GM19351 (cell line): ENCODE measurements at regions not wholly inside any gene's neighbourhood (a gene's known extent, or its start where the extent isn't known, plus 50 kb on each side); places are given as distances from the start of the nearest gene placed in this dataset.
"Not testable (repeated sequence)": the region's sequence is repeated elsewhere in the genome, so short reads cannot be mapped to it uniquely, and the experiment has no call there.

Experiments used
- ATAC-seq: cut with Tn5 transposase; IDR thresholded peaks from one replicate; pipeline ENCODE4 v1.9.1; 2021; ENCODE audit warnings: mild to moderate bottlenecking, moderate library complexity; ENCODE audit not compliant: unreplicated experiment

DNA sequence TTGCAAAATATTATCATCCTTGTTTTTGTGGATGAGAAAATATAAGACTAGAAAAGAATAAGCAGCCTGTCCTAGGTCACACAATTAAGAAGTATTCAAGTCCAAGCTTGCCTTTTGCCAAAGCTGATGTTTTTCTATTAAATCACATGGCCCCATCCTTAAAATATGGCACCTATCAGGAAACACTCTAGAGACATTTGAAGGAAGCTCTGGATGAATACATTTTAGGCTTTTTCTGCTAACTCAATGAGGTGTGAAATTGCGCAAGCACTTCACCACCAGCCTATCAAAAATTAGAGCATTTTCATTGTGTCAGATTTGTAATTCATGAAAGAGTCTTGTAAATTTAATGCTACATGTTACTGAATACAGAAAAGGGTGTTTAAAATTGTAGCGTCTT is 251.1 kb upstream of the MAD2L1 start:
- ATAC-seq: no peak

DNA sequence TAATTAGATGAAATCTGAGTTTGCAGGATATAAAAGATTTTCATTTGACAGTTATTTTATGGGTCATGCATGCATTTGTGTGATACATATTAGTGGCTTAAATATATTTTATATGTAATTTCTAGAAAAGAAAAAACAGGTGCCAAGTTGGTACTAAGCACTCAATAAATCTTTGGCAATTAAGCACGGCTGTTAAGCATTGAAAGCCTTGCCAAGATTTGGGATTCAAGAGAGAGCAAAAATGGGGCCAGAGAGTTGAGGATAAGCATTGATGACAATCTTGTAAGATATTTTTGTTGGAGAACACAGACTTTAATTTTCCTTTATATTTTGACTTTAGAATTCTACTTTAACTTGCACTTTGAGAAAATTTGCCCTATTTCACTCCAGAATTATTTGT is 249.8 kb upstream of the MAD2L1 start:
- ATAC-seq: no peak

DNA sequence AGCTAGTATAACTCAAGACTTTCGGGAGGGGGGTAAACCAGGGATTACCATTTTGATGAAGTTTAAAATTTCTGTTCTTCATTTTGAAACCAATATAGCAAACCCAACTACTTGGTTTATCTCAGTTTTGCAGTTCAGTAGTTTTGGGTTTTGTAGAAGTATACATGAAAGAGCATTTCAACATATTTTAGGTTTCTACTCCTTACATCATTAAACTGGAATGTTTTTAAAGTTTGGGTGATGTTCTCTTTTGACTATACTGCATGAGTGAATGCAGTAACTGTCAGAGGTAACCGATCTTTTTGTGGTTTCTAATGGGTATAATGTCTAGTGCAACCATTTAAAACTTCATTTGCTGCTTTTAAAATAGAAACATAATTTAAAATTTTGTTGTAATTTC is 248.3 kb upstream of the MAD2L1 start:
- peak; percentile 72 for ATAC-seq

DNA sequence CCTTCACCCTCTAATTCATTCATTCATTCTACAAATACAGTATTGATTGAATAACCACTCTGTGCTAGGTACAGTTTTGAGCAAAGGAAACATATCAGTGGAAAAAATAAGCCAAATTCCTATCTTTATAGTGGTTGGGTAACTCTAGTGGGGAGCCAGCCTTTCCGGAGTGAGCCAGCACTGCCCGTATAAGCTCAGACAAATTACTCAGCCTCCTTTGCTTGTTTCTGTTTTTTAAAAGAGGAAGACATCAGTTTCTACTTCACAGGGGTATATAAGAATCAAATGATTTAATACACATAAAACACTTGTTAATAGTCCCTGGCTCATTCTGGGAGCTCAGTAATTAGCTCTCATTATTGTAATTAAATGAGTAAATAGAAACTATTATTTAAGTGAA is 238.2 kb upstream of the MAD2L1 start:
- ATAC-seq: no peak

DNA sequence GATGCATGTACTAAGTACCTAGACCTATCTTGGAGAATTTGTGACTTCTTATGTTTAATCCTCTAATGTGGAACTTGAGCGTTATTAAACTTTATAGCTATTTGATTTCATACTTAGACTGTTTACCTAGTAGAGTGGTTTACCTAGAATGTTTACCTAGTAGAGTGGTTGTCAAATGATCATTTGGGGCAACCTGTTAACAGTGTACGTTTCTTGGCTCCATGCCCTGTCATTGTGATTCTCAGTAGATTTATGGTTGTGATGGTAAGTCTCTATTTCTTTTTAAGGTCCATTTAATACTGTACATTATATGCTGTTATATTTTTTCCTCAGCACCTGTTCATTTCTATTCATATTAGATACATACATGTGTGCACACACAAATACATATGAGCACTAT is 233.0 kb upstream of the MAD2L1 start:
- ATAC-seq: no peak

DNA sequence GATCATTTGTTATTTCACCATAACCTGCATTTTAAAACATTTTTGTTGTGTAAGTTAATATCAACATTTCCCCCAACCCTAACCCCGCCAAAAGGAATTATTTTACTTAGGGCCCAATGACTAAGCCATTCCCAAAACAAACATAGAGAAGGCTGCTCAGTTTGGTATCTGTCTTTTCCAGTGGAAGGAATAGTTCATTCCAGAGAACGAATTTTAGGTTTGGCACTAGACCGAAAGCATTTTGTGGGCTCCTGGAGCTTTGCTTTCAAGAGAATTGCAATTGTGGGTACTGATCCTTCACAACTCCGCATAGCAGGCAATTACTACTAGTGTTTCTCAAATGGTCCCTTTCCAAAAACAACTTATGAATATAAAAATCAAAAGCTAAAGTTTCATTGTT is 226.7 kb upstream of the MAD2L1 start:
- no peak for ATAC-seq

DNA sequence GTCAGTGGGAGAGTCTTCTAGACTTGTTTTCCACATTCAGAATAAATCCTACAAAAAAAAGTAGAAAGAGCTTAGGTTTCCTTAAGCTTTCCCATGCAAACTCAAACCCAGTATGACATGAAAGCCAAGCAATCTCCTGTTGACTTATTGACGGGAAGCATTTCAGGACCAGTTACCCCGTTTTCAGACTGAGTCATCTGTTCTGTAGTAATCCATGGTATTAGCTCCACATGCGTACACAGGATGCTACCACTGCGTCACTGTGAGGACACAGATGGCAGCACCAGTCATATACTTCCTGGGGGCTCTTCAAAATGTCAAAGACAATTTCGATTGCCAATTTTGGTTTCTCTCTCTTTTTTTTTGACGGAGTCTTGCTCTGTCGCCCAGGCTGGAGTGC is 224.9 kb upstream of the MAD2L1 start:
- ATAC-seq: no peak

DNA sequence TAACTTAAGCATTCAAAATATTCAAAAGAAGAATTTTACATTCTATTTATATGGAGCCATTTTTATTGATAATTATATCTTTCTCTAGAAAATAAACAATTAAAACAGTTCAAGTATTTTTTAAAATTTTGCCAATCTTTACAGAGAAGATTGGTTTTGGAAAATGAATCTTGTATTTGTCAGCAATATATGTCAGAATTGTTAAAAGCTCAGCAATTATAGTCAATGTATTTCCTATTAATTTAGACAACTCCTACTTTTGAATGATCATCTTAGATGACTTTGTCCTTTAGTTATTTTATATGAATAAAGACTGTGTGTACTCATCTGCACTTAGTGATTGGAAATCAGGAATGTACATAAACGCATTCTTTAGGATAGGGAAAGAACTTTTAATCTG is 223.9 kb upstream of the MAD2L1 start:
- no peak for ATAC-seq

DNA sequence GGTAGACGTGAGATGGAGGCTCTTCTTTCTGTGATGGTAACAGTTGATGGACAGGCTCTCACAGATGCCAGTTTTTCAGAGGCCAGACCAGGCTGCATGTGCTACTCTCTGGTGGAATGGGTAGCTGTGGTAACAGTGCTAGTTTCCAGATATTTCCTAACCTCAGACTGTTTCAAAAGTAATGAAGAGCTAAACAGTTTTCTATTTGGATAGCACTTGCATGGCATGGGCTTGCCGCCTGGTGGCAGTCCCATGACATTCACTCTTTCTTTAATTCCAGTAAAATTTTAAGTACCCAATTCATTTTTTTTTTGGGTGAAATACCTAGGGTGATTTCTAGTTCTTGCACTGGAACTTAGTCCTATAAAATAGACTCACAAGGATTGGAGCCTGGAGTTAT is 220.2 kb upstream of the MAD2L1 start:
- ATAC-seq: no peak

DNA sequence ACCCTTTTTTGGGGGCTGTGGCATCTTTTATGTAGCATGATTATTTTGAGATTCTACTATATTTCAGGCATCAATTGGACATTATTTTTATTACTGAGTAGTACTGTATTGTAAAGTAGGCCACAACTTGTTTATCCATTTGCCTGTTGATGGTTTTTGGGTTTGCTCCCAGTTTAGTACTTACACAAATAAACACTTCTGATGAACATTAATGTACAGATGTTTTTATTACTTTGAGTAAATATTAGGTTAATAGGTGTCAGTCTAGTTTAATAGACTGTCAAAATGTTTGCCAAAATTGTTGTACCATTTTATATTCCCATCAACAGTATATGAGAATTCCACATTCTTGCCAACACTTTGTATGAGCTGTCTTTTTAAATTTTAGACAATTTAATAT is 214.9 kb upstream of the MAD2L1 start:
- no peak for ATAC-seq

DNA sequence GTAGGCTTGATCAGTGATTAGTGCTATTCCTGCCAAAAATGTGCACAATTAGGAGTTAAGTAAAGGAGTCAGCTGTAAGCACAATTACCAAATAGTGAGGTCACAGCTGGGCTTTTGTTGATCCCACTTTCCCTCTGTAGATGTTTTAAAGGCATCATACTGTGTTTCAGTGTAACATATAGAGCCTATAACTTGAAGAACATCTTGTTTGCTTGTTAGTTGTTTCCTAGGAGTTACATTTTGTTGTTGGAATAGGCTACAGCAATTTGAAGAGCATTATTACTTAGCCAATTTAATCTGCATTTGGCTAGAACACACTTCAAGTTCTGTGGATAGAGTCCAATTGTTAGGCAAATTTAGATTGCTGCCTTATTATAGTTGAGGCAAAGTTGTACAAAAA is 210.7 kb upstream of the MAD2L1 start:
- no peak for ATAC-seq

DNA sequence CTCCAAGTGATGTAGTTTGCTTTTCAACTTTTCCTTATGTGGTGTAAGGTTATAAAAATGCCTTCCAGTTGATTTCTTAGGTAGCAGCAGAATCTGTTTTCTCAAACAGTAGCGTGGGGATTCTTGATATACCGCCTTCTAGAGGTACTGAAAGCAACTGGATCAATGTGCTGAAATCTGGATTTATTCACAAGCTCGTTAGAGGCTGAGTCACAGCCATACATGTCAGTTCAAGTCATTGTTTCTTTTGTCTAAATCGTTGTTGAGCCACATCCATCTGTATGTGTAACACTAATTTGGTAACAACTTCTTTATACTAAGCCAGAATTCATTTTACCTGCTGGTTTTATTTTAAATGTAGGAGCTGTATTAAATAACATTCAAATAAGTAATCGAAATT is 200.0 kb upstream of the MAD2L1 start:
- no peak for ATAC-seq

DNA sequence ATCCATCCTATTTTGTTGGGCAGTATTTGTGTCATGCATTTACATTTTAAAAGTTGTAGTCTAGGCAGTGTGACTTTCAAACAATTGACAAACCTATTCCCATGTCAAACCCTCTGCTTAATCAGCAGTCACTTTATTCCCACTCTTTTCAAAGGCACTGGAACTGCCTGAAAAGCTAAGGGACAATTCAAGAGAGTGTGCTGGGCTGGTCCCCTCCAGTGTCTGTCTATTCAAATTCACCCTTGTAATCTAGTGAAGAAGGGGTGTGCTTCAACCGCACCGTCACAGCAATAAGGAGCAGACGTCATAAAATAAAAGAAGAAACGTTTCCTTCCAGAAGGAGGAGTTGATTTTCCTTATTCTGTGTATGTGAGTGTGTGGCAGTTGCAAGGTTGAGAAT is 197.0 kb upstream of the MAD2L1 start:
- no peak for ATAC-seq

DNA sequence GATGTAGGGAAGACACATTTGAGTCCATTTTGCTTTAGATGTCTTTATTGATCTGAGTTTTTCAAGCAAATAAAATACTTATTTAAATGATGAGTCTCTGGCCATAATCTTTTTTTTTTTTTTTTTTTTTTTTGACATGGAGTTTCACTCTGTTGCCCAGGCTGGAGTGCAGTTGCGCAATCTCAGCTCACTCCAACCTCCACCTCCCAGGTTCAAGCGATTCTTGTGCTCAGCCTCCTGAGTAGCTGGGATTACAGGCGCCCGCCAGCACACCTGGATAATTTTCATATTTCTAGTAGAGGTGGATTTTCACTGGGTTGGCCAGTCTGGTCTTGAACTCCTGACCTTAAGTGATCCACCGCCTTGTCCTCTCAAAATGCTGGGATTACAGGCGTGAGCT is 194.5 kb upstream of the MAD2L1 start:
- ATAC-seq: no peak

DNA sequence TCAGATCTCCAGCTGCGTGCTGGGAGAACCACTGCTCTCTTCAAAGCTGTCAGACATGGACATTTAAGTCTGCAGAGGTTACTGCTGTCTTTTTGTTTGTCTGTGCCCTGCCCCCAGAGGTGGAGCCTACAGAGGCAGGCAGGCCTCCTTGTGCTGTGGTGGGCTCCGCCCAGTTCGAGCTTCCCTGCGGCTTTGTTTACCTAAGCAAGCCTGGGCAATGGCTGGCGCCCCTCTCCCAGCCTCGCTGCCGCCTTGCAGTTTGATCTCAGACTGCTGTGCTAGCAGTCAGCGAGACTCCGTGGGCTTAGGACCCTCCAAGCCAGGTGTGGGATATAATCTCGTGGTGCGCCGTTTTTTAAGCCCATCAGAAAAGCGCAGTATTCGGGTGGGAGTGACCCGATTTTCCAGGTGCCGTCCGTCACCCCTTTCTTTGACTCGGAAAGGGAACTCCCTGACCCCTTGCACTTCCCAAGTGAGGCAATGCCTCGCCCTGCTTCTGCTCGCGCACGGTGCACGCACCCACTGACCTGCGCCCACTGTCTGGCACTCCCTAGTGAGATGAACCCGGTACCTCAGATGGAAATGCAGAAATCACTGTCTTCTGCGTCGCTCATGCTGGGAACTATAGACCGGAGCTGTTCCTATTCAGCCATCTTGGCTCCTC is 189.6 kb upstream of the MAD2L1 start:
- not testable (repeated sequence) for ATAC-seq

DNA sequence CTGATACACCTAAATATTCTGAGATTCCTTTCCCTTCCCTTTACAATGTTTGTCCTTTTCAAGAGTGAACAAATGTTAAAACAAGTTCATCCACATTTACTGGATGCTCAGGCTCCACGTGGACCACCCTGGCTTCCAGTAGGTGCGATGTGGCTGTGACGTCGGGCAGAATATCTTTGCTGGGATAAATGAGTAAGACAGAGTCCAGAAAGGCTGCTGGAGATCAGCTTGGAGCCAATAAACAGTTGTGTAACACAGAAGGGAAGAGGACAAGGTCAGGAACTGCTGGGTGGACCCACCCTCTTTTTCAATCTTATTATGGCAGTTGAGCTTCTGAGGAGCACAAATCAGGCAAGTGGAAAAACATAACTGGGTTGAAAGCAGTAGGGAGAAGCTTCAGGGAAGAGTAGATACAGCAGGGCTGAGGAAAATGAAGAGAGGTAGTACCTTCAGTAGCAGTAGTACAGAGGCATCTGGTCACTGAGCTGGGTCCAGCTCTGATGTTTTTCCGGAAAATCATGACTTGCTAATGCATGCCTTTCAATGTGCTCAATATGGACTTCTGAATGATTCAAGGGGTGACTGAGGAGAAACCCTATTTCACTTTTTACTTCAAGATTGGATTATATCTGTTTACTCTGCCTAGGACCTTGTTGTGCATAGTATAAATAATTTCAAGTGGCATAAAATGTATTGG is 171.8 kb upstream of the MAD2L1 start:
- no peak for ATAC-seq

DNA sequence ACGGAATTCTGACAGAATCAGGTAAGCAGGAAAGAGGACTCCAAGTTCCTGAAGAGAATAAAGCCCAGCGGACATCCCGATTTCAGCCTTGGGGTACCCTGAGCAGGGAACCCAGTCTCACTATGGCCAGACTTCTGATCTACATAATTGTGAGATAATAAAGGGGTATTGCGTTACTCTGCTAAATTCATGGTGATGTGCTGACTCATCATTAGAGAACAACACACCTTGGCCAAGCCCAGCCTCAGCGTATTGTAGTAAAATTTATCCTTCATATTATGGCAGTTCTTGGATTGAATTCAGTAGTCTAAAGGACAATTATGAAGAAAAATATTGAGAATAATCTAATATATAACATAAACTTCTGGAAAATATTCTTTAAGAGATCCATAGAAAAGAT is 170.2 kb upstream of the MAD2L1 start:
- no peak for ATAC-seq

DNA sequence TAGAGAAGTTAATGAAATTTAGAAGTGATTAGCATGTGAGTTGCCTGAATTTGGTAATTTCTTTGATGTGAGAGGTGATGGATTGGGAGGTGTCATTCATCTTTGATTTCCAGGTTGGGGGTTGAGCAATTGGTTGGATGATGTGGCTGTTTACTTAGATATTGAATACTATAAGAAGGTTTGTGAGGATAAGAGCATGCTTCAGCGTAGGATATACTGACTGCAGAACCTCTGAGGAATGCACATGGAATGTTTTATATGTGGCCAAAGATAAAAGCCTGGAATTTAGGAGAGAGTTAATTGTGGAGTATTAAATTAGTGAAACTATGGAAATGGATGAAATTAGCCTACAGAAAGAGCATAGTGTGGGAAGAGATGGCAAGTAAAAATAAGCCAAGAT is 165.4 kb upstream of the MAD2L1 start:
- ATAC-seq: no peak

DNA sequence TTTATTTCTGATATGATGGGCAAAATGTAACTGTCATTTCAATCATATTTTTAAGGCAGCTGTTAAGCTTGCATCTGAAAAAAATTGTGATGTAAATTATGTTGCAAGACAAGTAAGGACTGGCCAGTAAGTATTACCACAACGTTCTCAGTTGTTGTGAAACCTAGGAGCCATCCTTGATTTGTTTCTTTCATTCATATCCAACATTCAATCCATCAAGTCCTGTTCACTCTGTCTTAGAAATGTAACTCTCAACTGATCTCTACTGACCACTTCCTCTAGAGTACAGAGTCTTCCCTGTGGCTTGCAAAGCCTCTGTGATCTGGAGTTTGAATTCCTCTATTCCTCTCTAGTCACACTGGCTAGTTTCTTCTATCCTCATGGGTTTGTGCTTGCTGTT is 161.4 kb upstream of the MAD2L1 start:
- no peak for ATAC-seq

DNA sequence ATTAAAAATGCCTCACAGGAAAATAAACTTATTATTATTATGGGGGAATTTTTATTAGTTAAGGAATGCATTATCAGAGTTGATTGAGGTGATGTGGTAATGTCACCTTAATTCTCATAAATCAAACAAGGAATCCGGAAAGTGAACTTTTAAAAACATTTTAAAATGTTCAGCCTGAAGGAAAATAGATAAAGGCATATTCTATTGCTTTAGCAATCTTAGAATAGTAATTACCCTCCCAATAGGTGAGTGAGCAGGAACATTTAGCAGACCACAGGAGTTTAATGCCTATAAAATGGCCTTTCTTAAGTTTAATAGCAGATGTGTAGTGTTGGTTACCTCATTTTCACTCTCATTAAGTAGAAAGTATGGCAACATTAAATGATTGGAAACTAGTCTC is 160.9 kb upstream of the MAD2L1 start:
- no peak for ATAC-seq

DNA sequence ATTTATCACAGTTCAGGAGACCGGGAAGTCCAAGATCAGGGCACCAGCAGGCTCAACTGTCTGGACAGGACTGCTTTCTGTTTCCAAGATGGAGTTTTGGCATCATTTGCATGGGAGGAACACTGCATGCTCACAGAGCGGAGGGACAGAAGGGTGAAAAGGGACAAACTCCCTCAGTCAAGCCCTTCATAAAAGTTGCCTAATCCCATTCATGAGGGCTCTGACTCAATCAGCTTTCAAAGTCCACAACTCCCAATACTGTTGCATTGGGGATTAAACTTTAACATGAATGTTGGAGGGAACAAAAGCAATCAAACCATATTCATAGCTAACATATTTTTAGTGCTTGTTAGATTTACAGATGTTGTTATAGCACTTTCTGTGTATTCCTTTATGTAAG is 158.9 kb upstream of the MAD2L1 start:
- ATAC-seq: no peak

DNA sequence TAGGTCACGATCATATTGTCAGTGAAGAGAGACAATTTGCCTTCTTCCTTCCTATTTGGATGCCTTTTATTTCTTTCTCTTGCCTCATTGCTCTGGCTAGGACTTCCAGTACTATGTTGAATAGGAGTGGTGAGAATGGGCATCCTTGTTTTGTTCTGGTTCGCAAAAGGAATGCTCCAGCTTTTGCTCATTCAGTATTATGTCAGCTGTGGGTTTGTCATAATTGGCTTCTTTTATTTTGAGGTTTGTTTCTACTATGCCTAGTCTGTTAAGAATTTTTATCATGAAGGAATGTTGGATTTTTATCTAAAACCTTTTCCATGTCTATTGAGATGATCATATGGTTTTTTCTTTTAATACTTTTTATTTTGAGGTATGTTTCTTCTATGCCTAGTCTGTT is 152.3 kb upstream of the MAD2L1 start:
- ATAC-seq: no peak

DNA sequence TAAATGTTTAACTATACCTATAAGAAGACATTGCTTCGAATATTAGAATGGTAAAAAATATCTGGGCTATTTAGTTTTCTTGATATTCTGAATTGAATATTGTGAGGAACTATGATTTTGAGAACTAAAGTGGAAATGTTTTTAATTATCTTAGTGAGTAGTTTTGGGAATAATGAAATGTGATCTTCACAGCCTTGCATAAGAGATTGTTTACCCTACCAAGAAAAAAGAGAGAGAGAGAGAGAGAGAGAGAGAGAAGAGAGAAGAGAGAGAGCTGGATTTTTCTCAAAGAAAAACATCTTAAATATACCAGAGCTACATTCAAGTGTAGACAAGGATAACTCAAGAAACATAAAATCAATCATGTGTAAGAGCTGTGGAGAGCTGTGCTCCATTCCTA is 148.7 kb upstream of the MAD2L1 start:
- ATAC-seq: no peak
